ENCODE measurements at regions not wholly inside any gene's neighbourhood (a gene's known extent, or its start where the extent isn't known, plus 50 kb on each side); places are given as distances from the start of the nearest gene placed in this dataset.

DNA sequence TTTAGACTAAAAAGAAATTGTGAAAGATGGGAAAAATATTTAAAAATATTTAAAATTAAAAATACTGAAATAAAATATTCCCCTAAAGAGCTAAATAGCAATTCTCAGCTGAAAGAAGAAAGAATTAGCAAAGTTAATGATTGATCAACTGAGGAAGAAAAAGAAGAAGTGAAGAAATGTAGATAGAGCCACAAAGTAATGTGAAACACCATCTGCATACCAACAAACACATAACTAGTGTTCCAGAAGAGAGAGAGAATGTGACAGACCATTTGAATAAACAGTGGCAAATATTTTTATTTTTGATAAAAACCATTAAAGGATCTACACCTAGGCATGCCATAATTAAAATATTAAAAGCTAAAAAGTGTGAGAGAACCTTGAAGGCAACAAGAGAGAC, 784.5 kb upstream of the ZWINT start:
- no peak overlapping the region for H3K4me2 ChIP-seq (ENCODE audit: control insufficient read depth, insufficient read depth)
- no peaks in the 10 kb centered on the region for H3K4me1 ChIP-seq (ENCODE audit: control insufficient read depth, insufficient read depth, low read length)
- CTCF ChIA-PET: no interaction called here
- POLR2A ChIA-PET: no interaction called here
- intact Hi-C loops (cut with micrococcal nuclease; ENCODE audit: unreplicated experiment): no loop called here
- no peak overlapping the region for H3K9ac ChIP-seq (ENCODE audit: control insufficient read depth, insufficient read depth, low read length)
- H3K79me2 ChIP-seq (ENCODE audit: control insufficient read depth, insufficient read depth, low read length): no peaks in the 10 kb centered on the region
- no peaks in the 10 kb centered on the region for H3K36me3 ChIP-seq (ENCODE audit: control insufficient read depth in 2 of 2, insufficient read depth in 2 of 2, low read length in 1 of 2)
- in situ Hi-C loops (cut with MboI): no loop called here
- no TSS peak for BruUV-seq (replicated peaks)
- H3K9me3 ChIP-seq (replicated peaks; ENCODE audit: control insufficient read depth, insufficient read depth, low read length): no peaks in the 10 kb centered on the region
- RAD21 ChIA-PET (ENCODE audit: unreplicated experiment): no interaction called here
- no peaks in the 10 kb centered on the region for H3K27me3 ChIP-seq (replicated peaks in 1 of 2; ENCODE audit: control insufficient read depth in 2 of 2, insufficient read depth in 2 of 2, low read length in 1 of 2)
- FAIRE-seq (no peak), DNase-seq (ENCODE audit: low read depth, low spot score) (no peak), ATAC-seq (peak; percentile 68)
- H2AFZ ChIP-seq (ENCODE audit: control insufficient read depth, low read depth, low read length): no peak overlapping the region
- no peak overlapping the region for H3K4me3 ChIP-seq
- SMC1A ChIA-PET (ENCODE audit: uncharacterized antibody, unreplicated experiment): no interaction called here
- no peak overlapping the region for H3K27ac ChIP-seq (ENCODE audit: control insufficient read depth, insufficient read depth)
- TF ChIP-seq, protein P1, sequence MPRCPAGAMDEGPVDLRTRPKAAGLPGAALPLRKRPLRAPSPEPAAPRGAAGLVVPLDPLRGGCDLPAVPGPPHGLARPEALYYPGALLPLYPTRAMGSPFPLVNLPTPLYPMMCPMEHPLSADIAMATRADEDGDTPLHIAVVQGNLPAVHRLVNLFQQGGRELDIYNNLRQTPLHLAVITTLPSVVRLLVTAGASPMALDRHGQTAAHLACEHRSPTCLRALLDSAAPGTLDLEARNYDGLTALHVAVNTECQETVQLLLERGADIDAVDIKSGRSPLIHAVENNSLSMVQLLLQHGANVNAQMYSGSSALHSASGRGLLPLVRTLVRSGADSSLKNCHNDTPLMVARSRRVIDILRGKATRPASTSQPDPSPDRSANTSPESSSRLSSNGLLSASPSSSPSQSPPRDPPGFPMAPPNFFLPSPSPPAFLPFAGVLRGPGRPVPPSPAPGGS (IDR thresholded peaks at IDR 0.05; ENCODE audit: borderline replicate concordance, insufficient read depth, low read depth, low read length, poor library complexity, severe bottlenecking): no peak
- TF ChIP-seq BMI1 (IDR thresholded peaks at IDR 0.05; ENCODE audit: borderline replicate concordance) (0 out of 2 replicates have a peak, but pooled peaks have one; percentile 35), MTA2 (IDR thresholded peaks at IDR 0.05; ENCODE audit: low read depth) (0 out of 2 replicates have a peak, but pooled peaks have one; percentile 14), SPI1 (IDR thresholded peaks at IDR 0.05; ENCODE audit: borderline replicate concordance, insufficient read depth, low read depth, low read length) (peak; percentile 34; the same call in 1 of the 2 replicates), HCFC1 (IDR thresholded peaks at IDR 0.05; ENCODE audit: low read length) (no peak)
- H4K20me1 ChIP-seq (ENCODE audit: control insufficient read depth, insufficient read depth): no peaks in the 10 kb centered on the region

DNA sequence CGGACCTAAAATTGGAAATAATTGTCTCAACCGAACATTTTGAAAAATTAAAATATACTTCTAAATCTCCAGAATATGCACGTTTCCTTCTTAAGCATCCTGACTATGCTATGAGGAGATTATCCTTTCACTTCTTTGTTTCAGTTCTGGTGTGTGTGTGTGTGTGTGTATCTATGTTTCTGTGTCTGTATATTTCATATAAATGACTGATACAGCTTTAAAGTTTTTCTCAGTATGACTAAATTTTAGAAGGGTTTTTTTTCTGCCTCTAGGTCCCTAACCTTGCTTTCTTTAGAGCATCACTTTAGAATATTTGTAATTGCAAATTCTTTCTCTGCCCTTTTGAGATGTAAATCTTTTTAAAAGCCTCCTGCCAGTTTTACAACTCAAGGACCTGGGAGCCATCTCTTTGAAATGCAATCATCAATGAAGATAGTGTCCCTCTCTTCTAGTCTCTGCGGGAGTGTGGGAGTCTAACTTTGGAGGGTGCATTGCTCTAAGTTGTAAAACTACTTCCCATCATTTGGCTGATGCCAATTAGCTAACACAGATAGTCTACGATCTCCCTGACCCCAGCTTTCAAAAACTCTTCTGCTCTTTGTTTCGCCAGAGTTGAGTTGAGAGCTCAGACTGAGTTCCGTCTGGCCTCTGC, 782.0 kb upstream of the ZWINT start:
- H3K27ac ChIP-seq (ENCODE audit: control insufficient read depth, insufficient read depth): no peak overlapping the region
- DNase-seq (ENCODE audit: low read depth, low spot score) (no peak), FAIRE-seq (no peak), ATAC-seq (peak; percentile 72)
- no peak overlapping the region for H3K9ac ChIP-seq (ENCODE audit: control insufficient read depth, insufficient read depth, low read length)
- H3K4me2 ChIP-seq (ENCODE audit: control insufficient read depth, insufficient read depth): no peak overlapping the region
- WGBS (ENCODE audit: insufficient coverage, insufficient replicate concordance, low lambda C conversion rate, missing lambda C conversion rate): 42% methylated on average over 7 of the region's 7 CpGs
- CTCF ChIA-PET: interaction anchor here (0.6 kb wide), 1 partner anchor 12 kb away, joined by 3 read pairs; no protein-coding TSS in a partner anchor
- no peaks in the 10 kb centered on the region for H3K27me3 ChIP-seq (replicated peaks in 1 of 2; ENCODE audit: control insufficient read depth in 2 of 2, insufficient read depth in 2 of 2, low read length in 1 of 2)
- SMC1A ChIA-PET (ENCODE audit: uncharacterized antibody, unreplicated experiment): no interaction called here
- H3K9me3 ChIP-seq (replicated peaks; ENCODE audit: control insufficient read depth, insufficient read depth, low read length): no peaks in the 10 kb centered on the region
- H3K4me3 ChIP-seq: no peak overlapping the region
- no peak overlapping the region for H2AFZ ChIP-seq (ENCODE audit: control insufficient read depth, low read depth, low read length)
- POLR2A ChIA-PET: no interaction called here
- no TSS peak for BruUV-seq (replicated peaks)
- intact Hi-C loops (cut with micrococcal nuclease; ENCODE audit: unreplicated experiment): no loop called here
- TF ChIP-seq BMI1 (IDR thresholded peaks at IDR 0.05; ENCODE audit: borderline replicate concordance) (no peak), JUNB (IDR thresholded peaks at IDR 0.05) (peak; percentile 59)
- no peaks in the 10 kb centered on the region for H3K79me2 ChIP-seq (ENCODE audit: control insufficient read depth, insufficient read depth, low read length)
- H3K36me3 ChIP-seq (ENCODE audit: control insufficient read depth in 2 of 2, insufficient read depth in 2 of 2, low read length in 1 of 2): no peaks in the 10 kb centered on the region
- in situ Hi-C loops (cut with MboI): no loop called here
- H4K20me1 ChIP-seq (ENCODE audit: control insufficient read depth, insufficient read depth): no peaks in the 10 kb centered on the region
- no peaks in the 10 kb centered on the region for H3K4me1 ChIP-seq (ENCODE audit: control insufficient read depth, insufficient read depth, low read length)
- RAD21 ChIA-PET (ENCODE audit: unreplicated experiment): no interaction called here

Data from GM12878 (cell line).